Stimulated activated CD8-positive, alpha-beta memory T cell treated with anti-CD3 and anti-CD28 coated beads, Interleukin-15, amount 100 ng/mL, for 48 hours (primary cell): ENCODE measurements at regions not wholly inside any gene's neighbourhood (a gene's known extent, or its start where the extent isn't known, plus 50 kb on each side); places are given as distances from the start of the nearest gene placed in this dataset.
"Not testable (repeated sequence)": the region's sequence is repeated elsewhere in the genome, so short reads cannot be mapped to it uniquely, and the experiment has no call there.

Experiments
- DNase-seq, 2 donors: peaks; one replicate each; pipeline ENCODE4 v3.0.0-alpha.2; 2020; ENCODE audit warnings: low read depth in 2 of 2

- DNase-seq, result no peak
Observed at GRCh38 chr18:78448106-78448505, 531.5 kb upstream of the SALL3 start.

GRCh38 chr18:78448591-78448990 lies 531.0 kb upstream of the SALL3 start:
- no peak for DNase-seq

GRCh38 chr18:78454221-78454620 lies 525.4 kb upstream of the SALL3 start:
- DNase-seq, result no peak

- DNase-seq, result no peak
Observed at GRCh38 chr18:78455386-78455785, 524.2 kb upstream of the SALL3 start.

- no peak for DNase-seq
Observed at GRCh38 chr18:78457011-78457410, 522.6 kb upstream of the SALL3 start.

GRCh38 chr18:78457731-78458130 lies 521.9 kb upstream of the SALL3 start:
- no peak for DNase-seq

GRCh38 chr18:78458356-78458755 lies 521.3 kb upstream of the SALL3 start:
- DNase-seq, result no peak

GRCh38 chr18:78459668-78460067 lies 520.0 kb upstream of the SALL3 start:
- DNase-seq, result no peak

GRCh38 chr18:78460558-78460957 lies 519.1 kb upstream of the SALL3 start:
- no peak for DNase-seq

- no peak for DNase-seq
Observed at GRCh38 chr18:78473563-78473962, 506.1 kb upstream of the SALL3 start.

- DNase-seq, result no peak
Observed at GRCh38 chr18:78477840-78478239, 501.8 kb upstream of the SALL3 start.

GRCh38 chr18:78479443-78479842 lies 500.2 kb upstream of the SALL3 start:
- no peak for DNase-seq

GRCh38 chr18:78480262-78481054 lies 499.2 kb upstream of the SALL3 start:
- DNase-seq, result no peak

- DNase-seq, result no peak
Observed at GRCh38 chr18:78482378-78482777, 497.2 kb upstream of the SALL3 start.

GRCh38 chr18:78487649-78488048 lies 492.0 kb upstream of the SALL3 start:
- DNase-seq, result no peak

GRCh38 chr18:78492064-78492812 lies 487.4 kb upstream of the SALL3 start:
- DNase-seq, result no peak

- DNase-seq, result no peak
Observed at GRCh38 chr18:78492813-78493371, 486.7 kb upstream of the SALL3 start.

- DNase-seq, result not testable (repeated sequence)
Observed at GRCh38 chr18:78493490-78493889, 486.1 kb upstream of the SALL3 start.

- DNase-seq, result no peak
Observed at GRCh38 chr18:78494204-78495085, 485.2 kb upstream of the SALL3 start.

- no peak for DNase-seq
Observed at GRCh38 chr18:78495550-78495949, 484.1 kb upstream of the SALL3 start.

- no peak for DNase-seq
Observed at GRCh38 chr18:78496079-78496478, 483.5 kb upstream of the SALL3 start.

- DNase-seq, result no peak
Observed at GRCh38 chr18:78497641-78498040, 482.0 kb upstream of the SALL3 start.
